Activated T-cell treated with anti-CD3 and anti-CD28 coated beads, Interleukin-2, amount 50 U/mL, for 24 hours (primary cell): ENCODE measurements at regions not wholly inside any gene's neighbourhood (a gene's known extent, or its start where the extent isn't known, plus 50 kb on each side); places are given as distances from the start of the nearest gene placed in this dataset.
"Not testable (repeated sequence)": the region's sequence is repeated elsewhere in the genome, so short reads cannot be mapped to it uniquely, and the experiment has no call there.

Source experiments
- DNase-seq: peaks from one replicate; pipeline ENCODE4 v3.0.0-alpha.2; 2020
- H3K27ac Mint-ChIP-seq: 2 replicates; pipeline ENCODE4 v1.8.0; 2020; ENCODE audit warnings: mild to moderate bottlenecking, mixed read lengths
- H3K27me3 Mint-ChIP-seq: 2 replicates; pipeline ENCODE4 v1.8.0; 2020; ENCODE audit warnings: mixed read lengths
- H3K36me3 Mint-ChIP-seq: 2 replicates; pipeline ENCODE4 v1.8.0; 2020; ENCODE audit warnings: low read depth, mixed read lengths
- H3K4me1 Mint-ChIP-seq: 2 replicates; pipeline ENCODE4 v1.8.0; 2020; ENCODE audit warnings: low read depth, mixed read lengths
- H3K4me3 Mint-ChIP-seq: 2 replicates; pipeline ENCODE4 v1.8.0; 2020; ENCODE audit warnings: mild to moderate bottlenecking, moderate library complexity, mixed read lengths
- H3K9me3 Mint-ChIP-seq: 2 replicates; pipeline ENCODE4 v1.8.0; 2020; ENCODE audit warnings: mixed read lengths

DNA sequence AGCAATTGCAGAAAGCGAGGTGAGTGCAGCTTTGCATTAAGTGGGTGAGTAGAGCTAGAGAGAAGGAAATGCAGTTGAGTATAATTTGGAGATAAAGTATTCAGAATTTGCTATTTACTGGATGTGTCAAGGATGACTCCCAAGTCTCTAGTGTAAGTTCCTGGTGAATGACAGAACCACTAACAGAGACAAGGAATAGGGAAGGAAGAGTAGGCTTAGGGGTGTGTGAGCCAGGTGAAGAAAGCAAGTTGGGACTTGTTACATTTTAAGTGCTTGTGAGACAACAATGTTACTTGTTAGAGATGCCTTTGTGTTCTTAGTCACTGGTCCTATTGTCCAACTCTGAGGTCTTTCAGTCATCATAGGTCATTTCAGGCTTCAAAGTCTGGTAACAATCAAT, 70.8 kb downstream of the TBC1D26 start:
- H3K36me3 Mint-ChIP-seq, H3K4me3 Mint-ChIP-seq, H3K4me1 Mint-ChIP-seq, H3K9me3 Mint-ChIP-seq, H3K27me3 Mint-ChIP-seq, H3K27ac Mint-ChIP-seq, DNase-seq: not testable (repeated sequence)

GRCh38 chr17:15806825-15807224, 74.7 kb downstream of the TBC1D26 start:
- not testable (repeated sequence) for H3K27ac Mint-ChIP-seq, DNase-seq, H3K4me1 Mint-ChIP-seq, H3K4me3 Mint-ChIP-seq, H3K9me3 Mint-ChIP-seq, H3K36me3 Mint-ChIP-seq, H3K27me3 Mint-ChIP-seq

- H3K27ac Mint-ChIP-seq, H3K9me3 Mint-ChIP-seq, H3K4me1 Mint-ChIP-seq, H3K4me3 Mint-ChIP-seq, H3K36me3 Mint-ChIP-seq, H3K27me3 Mint-ChIP-seq, DNase-seq: not testable (repeated sequence)
These were observed 81.3 kb downstream of the TBC1D26 start for GRCh38 chr17:15813388-15813787.

DNA sequence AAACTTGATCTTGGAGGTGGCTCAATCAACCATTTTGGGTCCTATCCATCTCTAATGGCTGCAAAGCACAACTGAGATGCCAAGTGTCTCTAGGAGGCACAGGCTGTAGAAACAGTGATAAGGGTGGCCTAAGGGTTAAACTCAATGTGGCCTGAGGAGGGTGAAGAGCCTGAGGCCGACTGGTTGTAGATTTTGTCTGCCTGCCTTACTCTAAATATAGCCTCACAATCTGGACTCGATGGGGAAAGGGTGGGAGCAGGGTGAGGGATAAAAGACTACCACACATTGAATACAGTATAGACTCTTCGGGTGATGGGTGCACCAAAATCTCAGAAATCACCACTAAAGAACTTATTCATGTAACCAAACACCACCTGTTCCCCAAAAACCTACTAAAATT, 81.9 kb downstream of the TBC1D26 start:
- H3K4me3 Mint-ChIP-seq = not testable (repeated sequence)

GRCh38 chr17:15817861-15818260, 85.8 kb downstream of the TBC1D26 start:
- not testable (repeated sequence) for H3K27ac Mint-ChIP-seq, H3K27me3 Mint-ChIP-seq, H3K4me1 Mint-ChIP-seq, DNase-seq, H3K36me3 Mint-ChIP-seq, H3K9me3 Mint-ChIP-seq, H3K4me3 Mint-ChIP-seq

More for the DNA sequence above, 81.9 kb downstream of the TBC1D26 start:
- not testable (repeated sequence) for DNase-seq, H3K9me3 Mint-ChIP-seq, H3K27ac Mint-ChIP-seq, H3K36me3 Mint-ChIP-seq, H3K4me1 Mint-ChIP-seq, H3K27me3 Mint-ChIP-seq

DNA sequence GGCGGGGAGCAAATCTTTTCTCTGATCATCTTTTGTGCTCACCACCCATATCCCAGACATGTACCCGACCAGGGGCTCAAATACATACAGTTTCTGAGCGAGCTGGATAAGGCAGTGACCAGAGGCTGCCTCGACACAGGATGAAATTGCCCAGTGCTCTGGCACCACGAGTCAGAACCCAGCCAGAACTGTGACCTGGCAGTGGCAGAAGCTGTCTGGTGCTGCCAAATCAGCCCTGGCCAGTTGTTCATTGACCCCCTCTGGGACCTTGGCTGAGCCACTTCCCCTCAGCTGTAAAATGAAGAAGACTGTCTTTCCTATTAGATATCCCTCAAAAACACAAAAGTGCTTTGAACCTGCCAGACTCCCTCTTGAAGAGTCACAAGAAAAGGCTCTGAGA, 90.2 kb downstream of the TBC1D26 start:
- H3K4me1 Mint-ChIP-seq, H3K36me3 Mint-ChIP-seq, H3K4me3 Mint-ChIP-seq, H3K27me3 Mint-ChIP-seq, DNase-seq, H3K27ac Mint-ChIP-seq, H3K9me3 Mint-ChIP-seq: not testable (repeated sequence)

DNA sequence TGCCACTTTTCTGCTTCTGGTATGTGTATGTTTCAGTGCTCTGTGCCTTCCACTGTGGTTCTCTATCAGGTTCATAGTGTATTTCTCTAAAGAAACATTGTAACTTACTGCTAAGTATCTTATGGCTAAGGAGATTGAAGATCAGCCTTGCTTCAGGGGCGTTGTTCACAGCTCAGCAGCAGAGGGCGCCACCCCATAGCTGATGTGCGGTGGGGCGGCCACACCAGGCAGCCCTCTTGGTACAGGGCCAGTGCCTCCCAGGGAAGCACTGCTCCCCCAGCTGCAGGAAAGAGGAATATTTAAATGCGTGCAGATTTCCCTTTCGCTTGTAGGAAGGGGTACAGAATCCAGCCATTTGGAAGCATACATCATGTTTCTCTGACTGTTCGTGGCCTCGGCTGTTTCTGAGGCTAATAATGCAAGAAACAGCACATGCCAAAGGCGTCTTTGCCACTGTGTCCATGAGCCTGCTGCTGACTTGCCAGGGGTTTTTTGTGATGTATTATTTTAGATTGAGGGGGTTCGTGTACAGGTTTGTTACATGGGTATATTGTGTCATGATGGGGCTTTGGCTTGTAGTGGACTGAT, 96.7 kb downstream of the TBC1D26 start:
- H3K4me3 Mint-ChIP-seq = not testable (repeated sequence)

DNA sequence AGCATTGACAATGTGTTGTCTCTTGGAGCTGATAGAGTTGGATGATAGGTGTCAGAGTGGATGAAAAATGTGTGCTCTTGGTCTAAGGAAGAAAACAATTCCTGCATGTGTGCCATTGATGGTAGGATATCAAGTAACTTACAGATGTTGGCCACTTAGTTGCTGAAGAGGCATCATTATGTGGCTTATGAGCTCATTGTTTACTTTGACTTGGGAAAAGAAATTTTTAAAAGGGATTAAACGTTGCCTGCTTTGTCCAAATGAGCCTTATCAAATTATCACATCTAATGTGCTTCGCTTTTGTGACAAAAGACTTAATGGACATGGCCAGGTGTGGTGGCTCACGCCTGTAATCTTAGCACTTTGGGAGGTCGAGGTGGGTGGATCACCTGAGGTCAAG, 98.1 kb downstream of the TBC1D26 start:
- not testable (repeated sequence) for H3K36me3 Mint-ChIP-seq, H3K27ac Mint-ChIP-seq, H3K4me3 Mint-ChIP-seq, H3K9me3 Mint-ChIP-seq, H3K27me3 Mint-ChIP-seq, DNase-seq
- peaks cover 42% of the 10 kb centered on the region for H3K4me1 Mint-ChIP-seq

More for the DNA sequence above, 96.7 kb downstream of the TBC1D26 start:
- H3K9me3 Mint-ChIP-seq, H3K27ac Mint-ChIP-seq, H3K27me3 Mint-ChIP-seq, H3K36me3 Mint-ChIP-seq: not testable (repeated sequence)
- peak; percentile 86 for DNase-seq
- H3K4me1 Mint-ChIP-seq = peaks cover 40% of the 10 kb centered on the region

- H3K27ac Mint-ChIP-seq = peak overlapping the region; percentile 78
- peaks cover 47% of the 10 kb centered on the region for H3K4me1 Mint-ChIP-seq
- not testable (repeated sequence) for DNase-seq, H3K27me3 Mint-ChIP-seq, H3K4me3 Mint-ChIP-seq, H3K9me3 Mint-ChIP-seq, H3K36me3 Mint-ChIP-seq
These were observed 99.1 kb downstream of the TBC1D26 start for GRCh38 chr17:15831182-15831581.

DNA sequence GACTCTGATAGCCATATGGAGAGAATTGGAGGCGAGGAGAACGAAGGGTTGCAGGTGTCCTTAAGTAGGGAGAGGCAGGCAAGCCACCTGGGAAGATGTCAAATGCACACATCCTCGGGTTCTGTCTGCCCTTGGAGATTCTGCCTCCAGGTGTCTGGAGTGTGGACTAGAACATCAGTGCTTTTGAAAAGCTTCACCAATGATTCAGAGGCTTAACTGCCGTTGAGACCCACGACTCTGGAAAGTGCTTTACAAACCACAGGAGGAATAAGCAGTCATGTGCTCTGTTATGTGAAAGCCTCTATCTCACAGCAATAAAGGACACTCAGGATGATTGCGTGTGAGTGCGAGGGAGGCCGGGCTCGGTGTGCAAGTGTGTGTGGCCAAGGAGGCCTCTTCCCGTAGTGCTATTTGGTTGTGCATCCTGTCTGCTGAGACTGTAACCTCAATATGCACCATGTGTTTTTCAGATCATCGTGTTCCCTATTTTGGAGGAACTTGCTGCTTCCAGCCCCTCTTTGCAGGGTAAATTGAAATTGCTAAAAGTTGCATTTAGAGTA, 100.9 kb downstream of the TBC1D26 start:
- not testable (repeated sequence) for H3K27ac Mint-ChIP-seq, H3K9me3 Mint-ChIP-seq, H3K36me3 Mint-ChIP-seq, H3K27me3 Mint-ChIP-seq, H3K4me3 Mint-ChIP-seq
- DNase-seq = peak; percentile 40
- H3K4me1 Mint-ChIP-seq = peaks cover 47% of the 10 kb centered on the region

DNA sequence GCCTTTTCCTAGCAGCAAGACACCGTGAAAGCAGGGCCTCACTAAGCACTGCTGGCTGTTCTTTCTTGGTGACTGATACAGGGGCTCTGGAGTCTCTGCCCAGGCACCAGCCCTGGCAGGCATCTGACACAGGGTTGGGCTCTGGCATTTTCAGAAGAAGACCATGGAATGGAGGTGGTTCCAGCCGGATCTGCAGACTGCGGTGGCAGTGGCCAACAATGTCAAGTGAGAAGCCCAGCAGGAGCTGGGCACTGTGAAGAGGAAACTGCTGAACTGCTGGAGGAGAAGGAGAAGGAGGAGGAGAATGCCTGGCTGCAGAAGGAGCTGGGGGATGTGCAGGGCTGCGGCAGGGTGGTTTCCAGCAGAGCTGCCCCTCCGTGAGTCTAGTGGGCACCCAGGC, 101.8 kb downstream of the TBC1D26 start:
- Mint-ChIP-seq H3K27ac (peak overlapping the region; percentile 53), H3K4me1 (peaks cover 45% of the 10 kb centered on the region)
- H3K27me3 Mint-ChIP-seq, H3K9me3 Mint-ChIP-seq, H3K36me3 Mint-ChIP-seq, H3K4me3 Mint-ChIP-seq, DNase-seq: not testable (repeated sequence)

DNA sequence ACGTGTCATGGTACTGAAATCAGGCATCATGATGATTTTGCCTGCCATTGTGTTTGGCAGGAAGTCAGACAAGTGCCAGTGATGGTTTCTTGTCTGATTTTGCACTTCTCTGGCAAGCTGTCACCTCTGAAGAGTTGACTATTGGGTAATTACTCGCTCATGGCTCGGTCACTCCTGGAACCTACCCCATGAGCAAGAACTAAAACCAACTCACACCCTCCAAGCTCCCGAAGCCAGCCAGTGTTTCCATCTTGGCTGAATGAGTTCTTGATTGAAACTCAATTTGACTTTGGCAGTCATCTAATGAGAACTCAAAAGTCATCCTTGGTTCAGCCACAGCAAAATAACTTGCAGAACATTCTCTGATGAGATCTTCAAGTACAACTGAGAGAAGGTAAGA, 103.4 kb downstream of the TBC1D26 start:
- not testable (repeated sequence) for H3K27ac Mint-ChIP-seq

DNA sequence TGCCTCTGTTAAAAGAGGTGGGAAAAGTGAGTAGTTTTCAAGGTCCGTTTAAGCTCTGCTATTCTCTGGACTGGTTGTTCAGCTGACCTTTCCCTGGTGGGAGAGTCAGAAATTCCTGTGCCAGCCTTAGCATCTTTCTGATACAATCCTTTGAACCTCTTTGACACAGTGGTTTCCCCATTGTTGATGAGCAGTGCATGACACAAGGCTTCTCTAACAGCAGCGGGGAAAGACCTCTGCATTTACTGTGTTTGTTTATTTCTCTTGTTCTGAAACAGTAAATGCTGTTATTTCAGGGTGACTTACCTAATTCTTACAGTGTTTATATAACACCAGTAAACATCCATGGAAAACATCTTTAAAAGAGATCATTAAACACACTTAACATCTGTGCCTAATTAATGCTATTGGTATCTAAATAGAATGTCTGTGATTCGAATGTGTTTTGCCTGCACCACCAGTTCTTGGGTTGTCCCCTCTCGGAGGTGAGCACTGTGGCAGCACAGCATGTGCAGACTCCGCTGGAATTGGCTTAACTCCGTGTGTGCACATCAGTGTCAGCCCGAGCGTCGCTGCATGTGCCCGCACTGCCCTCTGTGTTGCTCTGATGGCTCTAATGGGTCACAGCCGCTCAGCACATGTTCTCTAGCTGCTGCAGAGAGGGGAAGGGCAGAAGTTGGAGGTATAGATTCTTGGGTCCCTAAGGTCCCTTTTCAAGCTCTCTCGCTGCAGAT, 104.3 kb downstream of the TBC1D26 start:
- peaks cover 26% of the 10 kb centered on the region for H3K4me1 Mint-ChIP-seq
- not testable (repeated sequence) for H3K9me3 Mint-ChIP-seq, H3K4me3 Mint-ChIP-seq, DNase-seq, H3K27me3 Mint-ChIP-seq, H3K27ac Mint-ChIP-seq, H3K36me3 Mint-ChIP-seq

More for the DNA sequence above, 103.4 kb downstream of the TBC1D26 start:
- DNase-seq, H3K4me3 Mint-ChIP-seq, H3K9me3 Mint-ChIP-seq, H3K36me3 Mint-ChIP-seq, H3K27me3 Mint-ChIP-seq: not testable (repeated sequence)
- peaks cover 32% of the 10 kb centered on the region for H3K4me1 Mint-ChIP-seq

GRCh38 chr17:15836991-15837390, 104.9 kb downstream of the TBC1D26 start:
- not testable (repeated sequence) for H3K27me3 Mint-ChIP-seq, H3K36me3 Mint-ChIP-seq, H3K9me3 Mint-ChIP-seq, H3K27ac Mint-ChIP-seq, DNase-seq, H3K4me3 Mint-ChIP-seq
- peaks cover 21% of the 10 kb centered on the region for H3K4me1 Mint-ChIP-seq

DNA sequence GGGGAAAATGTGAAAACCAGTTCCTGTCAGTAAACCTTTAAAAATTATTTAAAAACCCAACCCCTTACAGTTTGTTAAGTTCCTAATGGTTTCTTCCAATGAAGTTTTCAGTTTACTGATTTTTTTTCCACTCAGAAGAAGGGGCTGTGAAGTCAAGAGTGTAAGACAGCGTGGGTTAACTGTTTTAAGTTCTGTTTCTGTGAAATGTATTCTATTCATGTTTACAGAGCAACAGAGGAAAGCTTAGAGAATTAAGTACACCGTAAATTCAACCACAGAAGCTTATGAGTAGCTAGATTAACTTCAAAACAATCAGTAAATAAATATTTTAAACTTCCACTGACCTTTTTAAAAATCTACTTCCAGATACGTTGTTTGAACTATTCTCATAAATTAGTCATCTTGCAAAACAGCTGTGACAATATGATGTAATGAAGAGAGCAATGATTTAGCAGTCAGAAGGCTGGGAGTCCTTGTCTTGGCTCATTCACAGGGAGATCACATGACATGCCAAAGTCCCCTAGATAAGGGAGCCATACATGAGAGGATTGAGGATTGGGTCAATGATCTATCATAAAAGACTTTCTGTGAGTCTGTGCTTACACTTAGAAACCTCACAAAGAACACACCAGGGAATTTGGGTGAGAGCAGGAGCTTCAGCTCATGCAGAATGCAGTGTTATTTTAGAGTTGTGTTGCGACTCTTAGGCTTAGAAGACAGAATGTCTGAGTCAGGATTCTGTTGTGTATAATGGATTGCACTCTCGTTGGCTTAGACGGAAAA, 97.3 kb upstream of the ADORA2B start:
- not testable (repeated sequence) for H3K9me3 Mint-ChIP-seq, H3K27ac Mint-ChIP-seq, H3K36me3 Mint-ChIP-seq, H3K4me1 Mint-ChIP-seq, H3K4me3 Mint-ChIP-seq, H3K27me3 Mint-ChIP-seq, DNase-seq
